ENCODE measurements at regions not wholly inside any gene's neighbourhood (a gene's known extent, or its start where the extent isn't known, plus 50 kb on each side); places are given as distances from the start of the nearest gene placed in this dataset.
"Not testable (repeated sequence)": the region's sequence is repeated elsewhere in the genome, so short reads cannot be mapped to it uniquely, and the experiment has no call there.

- no peak overlapping the region for H3K4me3 ChIP-seq (ENCODE audit: low read depth, low read length)
- TF ChIP-seq CTCF (IDR thresholded peaks at IDR 0.05; ENCODE audit: low read depth, low read length), result no peak
Measured at GRCh38 chr12:67096533-67097318, 172.4 kb upstream of the CAND1 start.

- no peak overlapping the region for H3K4me3 ChIP-seq (ENCODE audit: low read depth, low read length)
- no peak for TF ChIP-seq CTCF (IDR thresholded peaks at IDR 0.05; ENCODE audit: low read depth, low read length)
Measured at GRCh38 chr12:67099858-67100257, 169.3 kb upstream of the CAND1 start.

GRCh38 chr12:67103521-67103920, 165.6 kb upstream of the CAND1 start:
- TF ChIP-seq CTCF (IDR thresholded peaks at IDR 0.05; ENCODE audit: low read depth, low read length), result no peak

GRCh38 chr12:67107235-67107634, 161.9 kb upstream of the CAND1 start:
- TF ChIP-seq CTCF (IDR thresholded peaks at IDR 0.05; ENCODE audit: low read depth, low read length), result no peak
- H3K4me3 ChIP-seq (ENCODE audit: low read depth, low read length), result no peak overlapping the region

More at GRCh38 chr12:67103521-67103920, 165.6 kb upstream of the CAND1 start:
- no peak overlapping the region for H3K4me3 ChIP-seq (ENCODE audit: low read depth, low read length)

- no peak overlapping the region for H3K4me3 ChIP-seq (ENCODE audit: low read depth, low read length)
- TF ChIP-seq CTCF (IDR thresholded peaks at IDR 0.05; ENCODE audit: low read depth, low read length), result no peak
Measured at GRCh38 chr12:67107751-67108269, 161.3 kb upstream of the CAND1 start.

- H3K4me3 ChIP-seq (ENCODE audit: low read depth, low read length), result not testable (repeated sequence)
Measured at GRCh38 chr12:67110345-67110744, 158.8 kb upstream of the CAND1 start.

GRCh38 chr12:67111182-67111581, 158.0 kb upstream of the CAND1 start:
- no peak for TF ChIP-seq CTCF (IDR thresholded peaks at IDR 0.05; ENCODE audit: low read depth, low read length)
- H3K4me3 ChIP-seq (ENCODE audit: low read depth, low read length), result no peak overlapping the region
